Suprapubic skin (tissue), 4 donors: ENCODE measurements at regions not wholly inside any gene's neighbourhood (a gene's known extent, or its start where the extent isn't known, plus 50 kb on each side); places are given as distances from the start of the nearest gene placed in this dataset.

Source experiments
- DNase-seq, 2 donors: peaks; one replicate each; pipeline ENCODE4 v3.0.0-alpha.2; 2019; ENCODE audit warnings: low spot score in 2 of 2
- H3K27ac ChIP-seq: fragments of 200-600 bp; sonication (generic); one replicate; pipeline ENCODE4 v1.5.1; 2019
- H3K27me3 ChIP-seq: fragments of 200-600 bp; sonication (generic); one replicate; pipeline ENCODE4 v1.5.1; 2019
- H3K36me3 ChIP-seq: fragments of 200-600 bp; sonication (generic); one replicate; pipeline ENCODE4 v1.5.1; 2019
- H3K4me1 ChIP-seq: fragments of 200-600 bp; sonication (generic); one replicate; pipeline ENCODE4 v1.5.1; 2019
- H3K4me3 ChIP-seq: fragments of 200-600 bp; sonication (generic); one replicate; pipeline ENCODE4 v1.5.1; 2019; ENCODE audit warnings: mild to moderate bottlenecking
- H3K9me3 ChIP-seq: fragments of 200-600 bp; sonication (generic); one replicate; pipeline ENCODE4 v1.5.1; 2019
- CTCF ChIP-seq, 2 donors: fragments of 200-600 bp in 1 of 2; fragments of 450-650 bp in 1 of 2; sonication (generic) in 1 of 2; IDR thresholded peaks; one replicate each; pipeline ENCODE4 v1.5.1; 2016 to 2019; ENCODE audit warnings: antibody characterized with exemption in 2 of 2, mild to moderate bottlenecking in 1 of 2, moderate library complexity in 1 of 2
- EP300 ChIP-seq: sonication (generic); formaldehyde crosslinking; IDR thresholded peaks from one replicate; pipeline ENCODE4 v1.6.1; 2017; ENCODE audit warnings: antibody characterized with exemption
- POLR2A ChIP-seq, 2 donors: fragments of 450-650 bp; IDR thresholded peaks; one replicate each; pipeline ENCODE4 v1.6.1; 2017; ENCODE audit warnings: antibody characterized with exemption in 2 of 2, mild to moderate bottlenecking in 2 of 2, moderate library complexity in 2 of 2
- POLR2AphosphoS5 ChIP-seq, 3 donors: sonication (generic); formaldehyde crosslinking; IDR thresholded peaks; one replicate each; pipeline ENCODE4 v1.6.1; 2017; ENCODE audit warnings: antibody characterized with exemption in 3 of 3
- WGBS: methylation state at CpG from one replicate; pipeline ENCODE4 v1.1.5; 2018; 5-methylcytosine and 5-hydroxymethylcytosine counted together

- no peaks in the 10 kb centered on the region for H3K9me3 ChIP-seq
- TF ChIP-seq CTCF (IDR thresholded peaks at IDR 0.05) (no peak), EP300 (no peak), POLR2AphosphoS5 (IDR thresholded peaks at IDR 0.05) (no peak), POLR2A (IDR thresholded peaks at IDR 0.05) (no peak)
- DNase-seq: peak; percentile 55 to 80
- H3K4me3 ChIP-seq: no peak overlapping the region
- no peaks in the 10 kb centered on the region for H3K4me1 ChIP-seq
- 71% methylated on average over 30 of the region's 37 CpGs for WGBS
- no peaks in the 10 kb centered on the region for H3K36me3 ChIP-seq
- peaks cover 83% of the 10 kb centered on the region for H3K27me3 ChIP-seq
- H3K27ac ChIP-seq: no peak overlapping the region
Measured at GRCh38 chr20:63089051-63089907, 82.5 kb upstream of the BHLHE23 start.

GRCh38 chr20:63087872-63088680 is 81.3 kb upstream of the BHLHE23 start:
- DNase-seq: peak; percentile 39 to 49
- no peaks in the 10 kb centered on the region for H3K4me1 ChIP-seq
- 82% methylated on average over 22 of the region's 32 CpGs for WGBS

GRCh38 chr20:63087236-63087871 is 80.6 kb upstream of the BHLHE23 start:
- DNase-seq: peak; percentile 32 to 71
- 77% methylated on average over 27 of the region's 29 CpGs for WGBS
- H3K4me1 ChIP-seq: no peaks in the 10 kb centered on the region
- H3K27me3 ChIP-seq: peaks cover 93% of the 10 kb centered on the region
- no peak overlapping the region for H3K27ac ChIP-seq
- H3K36me3 ChIP-seq: no peaks in the 10 kb centered on the region
- H3K4me3 ChIP-seq: no peak overlapping the region
- no peaks in the 10 kb centered on the region for H3K9me3 ChIP-seq
- TF ChIP-seq CTCF (IDR thresholded peaks at IDR 0.05) (no peak), POLR2A (IDR thresholded peaks at IDR 0.05) (no peak), EP300 (no peak), POLR2AphosphoS5 (IDR thresholded peaks at IDR 0.05) (no peak)

More at GRCh38 chr20:63087872-63088680, 81.3 kb upstream of the BHLHE23 start:
- no peaks in the 10 kb centered on the region for H3K9me3 ChIP-seq
- TF ChIP-seq EP300 (no peak), POLR2A (IDR thresholded peaks at IDR 0.05) (no peak), POLR2AphosphoS5 (IDR thresholded peaks at IDR 0.05) (no peak), CTCF (IDR thresholded peaks at IDR 0.05) (no peak)
- H3K36me3 ChIP-seq: no peaks in the 10 kb centered on the region
- no peak overlapping the region for H3K27ac ChIP-seq
- no peak overlapping the region for H3K4me3 ChIP-seq
- H3K27me3 ChIP-seq: peaks cover 93% of the 10 kb centered on the region

- DNase-seq: peak; percentile 56 to 70
- 81% methylated on average over 19 of the region's 36 CpGs for WGBS
- no peaks in the 10 kb centered on the region for H3K4me1 ChIP-seq
- TF ChIP-seq POLR2AphosphoS5 (IDR thresholded peaks at IDR 0.05): no peak
- TF ChIP-seq CTCF (IDR thresholded peaks at IDR 0.05): no peak
- no peak for TF ChIP-seq POLR2A (IDR thresholded peaks at IDR 0.05)
- no peak for TF ChIP-seq EP300
- no peak overlapping the region for H3K27ac ChIP-seq
- H3K27me3 ChIP-seq: peaks cover 93% of the 10 kb centered on the region
- H3K4me3 ChIP-seq: no peak overlapping the region
- no peaks in the 10 kb centered on the region for H3K36me3 ChIP-seq
- no peaks in the 10 kb centered on the region for H3K9me3 ChIP-seq
Measured at GRCh38 chr20:63086421-63087235, 79.9 kb upstream of the BHLHE23 start.
